HepG2 (cell line): ENCODE measurements at regions not wholly inside any gene's neighbourhood (a gene's known extent, or its start where the extent isn't known, plus 50 kb on each side); places are given as distances from the start of the nearest gene placed in this dataset.

ENCODE experiments used
- ARNT2 ChIP-seq: sonication (generic); formaldehyde crosslinking; IDR thresholded peaks from 2 replicates; pipeline ENCODE4 v1.8.0; 2022; ENCODE audit warnings: mild to moderate bottlenecking, low read depth, missing genetic modification reagents, moderate library complexity
- FOXA3 ChIP-seq: IDR thresholded peaks from 2 replicates; pipeline ENCODE4 v1.6.1; 2016; ENCODE audit warnings: missing genetic modification reagents, missing compliant biosample characterization
- GTF2F1 ChIP-seq: fragments of 150-350 bp; IDR thresholded peaks from 2 replicates; pipeline ENCODE4 v1.6.1; 2014; ENCODE audit warnings: low read length
- MBNL3 ChIP-seq: fragments of 250-450 bp; sonication (Bioruptor Pico); conservative IDR thresholded peaks from 2 replicates; pipeline ENCODE4 v1.8.0; 2022; ENCODE audit warnings: mild to moderate bottlenecking, inconsistent platforms
- NFATC3 ChIP-seq: sonication (generic); formaldehyde crosslinking; IDR thresholded peaks from 2 replicates; pipeline ENCODE4 v1.5.1; 2020; ENCODE audit warnings: mild to moderate bottlenecking, missing genetic modification reagents
- SMC3 ChIP-seq: IDR thresholded peaks from 2 replicates; pipeline ENCODE4 v1.6.1; 2011; ENCODE audit warnings: low read length, improper control_type of control experiment
- YY1 ChIP-seq: IDR thresholded peaks from 2 replicates; pipeline ENCODE4 v1.6.1; 2011; ENCODE audit warnings: low read length, low read depth, moderate library complexity, mild to moderate bottlenecking; ENCODE audit not compliant: insufficient read depth, insufficient replicate concordance
- ZKSCAN8 ChIP-seq: IDR thresholded peaks from 2 replicates; pipeline ENCODE4 v1.6.1; 2016; ENCODE audit warnings: borderline replicate concordance, missing genetic modification reagents, missing compliant biosample characterization
- ZNF180 ChIP-seq: sonication (generic); formaldehyde crosslinking; IDR thresholded peaks from 2 replicates; pipeline ENCODE4 v1.4.0; 2020; ENCODE audit warnings: low read depth, missing genetic modification reagents, borderline replicate concordance
- ZNF232 ChIP-seq: sonication (generic); formaldehyde crosslinking; IDR thresholded peaks from 2 replicates; pipeline ENCODE4 v1.4.0; 2020; ENCODE audit warnings: missing genetic modification reagents, borderline replicate concordance
- ZNF281 ChIP-seq: sonication (generic); formaldehyde crosslinking; IDR thresholded peaks from 2 replicates; pipeline ENCODE4 v1.4.0; 2020; ENCODE audit warnings: missing genetic modification reagents, borderline replicate concordance
- ZNF572 ChIP-seq: sonication (generic); formaldehyde crosslinking; IDR thresholded peaks from 2 replicates; pipeline ENCODE4 v1.5.1; 2020; ENCODE audit warnings: mild to moderate bottlenecking, missing genetic modification reagents
- TF ChIP-seq, protein P1 (sequence below): sonication (generic); formaldehyde crosslinking; IDR thresholded peaks from 2 replicates; pipeline ENCODE4 v1.5.0; 2020; ENCODE audit warnings: mild to moderate bottlenecking, missing genetic modification reagents, moderate library complexity
- TF ChIP-seq, protein P2 (sequence below): fragments of 450-650 bp; IDR thresholded peaks from 2 replicates; pipeline ENCODE4 v1.6.1; 2016

DNA sequence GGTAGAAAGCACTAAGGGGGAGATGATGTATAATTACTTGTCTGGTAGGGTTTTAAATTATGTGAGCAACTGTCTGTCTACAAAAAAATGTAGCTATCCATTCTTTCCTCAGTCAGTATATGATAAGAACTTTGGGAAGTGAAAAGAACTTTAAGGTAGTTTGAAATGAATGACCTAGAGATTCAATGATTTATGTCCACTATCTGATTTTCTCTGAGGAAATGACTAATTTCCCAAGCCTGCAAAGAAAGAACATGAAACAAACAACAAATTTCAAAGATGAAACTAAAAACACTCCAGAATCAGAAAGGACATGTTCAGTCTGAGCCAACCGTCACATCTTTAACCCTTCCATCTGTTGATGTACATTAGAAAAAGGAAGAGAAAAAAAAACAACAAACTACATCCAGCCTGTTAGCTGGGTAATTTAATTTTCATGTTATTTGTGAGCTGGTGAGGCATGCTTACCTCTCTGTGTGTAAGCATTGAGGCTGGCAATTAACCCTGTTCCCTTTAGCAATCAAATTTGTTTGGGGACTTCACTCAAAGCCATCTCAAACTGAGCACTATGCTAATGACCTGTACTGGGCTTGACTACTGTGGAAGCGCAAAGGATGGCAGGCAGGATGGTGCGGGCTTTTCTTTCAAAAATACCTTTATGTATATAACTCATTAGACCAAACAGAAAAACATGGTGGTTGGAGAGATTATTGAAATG, 220.1 kb downstream of the TUSC7 start:
- no peak for TF ChIP-seq MBNL3 (CRISPR knock-in tag)
- no peak for TF ChIP-seq YY1
- TF ChIP-seq GTF2F1, result no peak
- TF ChIP-seq, protein P1, sequence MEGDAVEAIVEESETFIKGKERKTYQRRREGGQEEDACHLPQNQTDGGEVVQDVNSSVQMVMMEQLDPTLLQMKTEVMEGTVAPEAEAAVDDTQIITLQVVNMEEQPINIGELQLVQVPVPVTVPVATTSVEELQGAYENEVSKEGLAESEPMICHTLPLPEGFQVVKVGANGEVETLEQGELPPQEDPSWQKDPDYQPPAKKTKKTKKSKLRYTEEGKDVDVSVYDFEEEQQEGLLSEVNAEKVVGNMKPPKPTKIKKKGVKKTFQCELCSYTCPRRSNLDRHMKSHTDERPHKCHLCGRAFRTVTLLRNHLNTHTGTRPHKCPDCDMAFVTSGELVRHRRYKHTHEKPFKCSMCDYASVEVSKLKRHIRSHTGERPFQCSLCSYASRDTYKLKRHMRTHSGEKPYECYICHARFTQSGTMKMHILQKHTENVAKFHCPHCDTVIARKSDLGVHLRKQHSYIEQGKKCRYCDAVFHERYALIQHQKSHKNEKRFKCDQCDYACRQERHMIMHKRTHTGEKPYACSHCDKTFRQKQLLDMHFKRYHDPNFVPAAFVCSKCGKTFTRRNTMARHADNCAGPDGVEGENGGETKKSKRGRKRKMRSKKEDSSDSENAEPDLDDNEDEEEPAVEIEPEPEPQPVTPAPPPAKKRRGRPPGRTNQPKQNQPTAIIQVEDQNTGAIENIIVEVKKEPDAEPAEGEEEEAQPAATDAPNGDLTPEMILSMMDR, result no peak
- no peak for TF ChIP-seq NFATC3 (CRISPR knock-in tag)
- TF ChIP-seq ZKSCAN8 (CRISPR knock-in tag), result no peak
- TF ChIP-seq, protein P2, sequence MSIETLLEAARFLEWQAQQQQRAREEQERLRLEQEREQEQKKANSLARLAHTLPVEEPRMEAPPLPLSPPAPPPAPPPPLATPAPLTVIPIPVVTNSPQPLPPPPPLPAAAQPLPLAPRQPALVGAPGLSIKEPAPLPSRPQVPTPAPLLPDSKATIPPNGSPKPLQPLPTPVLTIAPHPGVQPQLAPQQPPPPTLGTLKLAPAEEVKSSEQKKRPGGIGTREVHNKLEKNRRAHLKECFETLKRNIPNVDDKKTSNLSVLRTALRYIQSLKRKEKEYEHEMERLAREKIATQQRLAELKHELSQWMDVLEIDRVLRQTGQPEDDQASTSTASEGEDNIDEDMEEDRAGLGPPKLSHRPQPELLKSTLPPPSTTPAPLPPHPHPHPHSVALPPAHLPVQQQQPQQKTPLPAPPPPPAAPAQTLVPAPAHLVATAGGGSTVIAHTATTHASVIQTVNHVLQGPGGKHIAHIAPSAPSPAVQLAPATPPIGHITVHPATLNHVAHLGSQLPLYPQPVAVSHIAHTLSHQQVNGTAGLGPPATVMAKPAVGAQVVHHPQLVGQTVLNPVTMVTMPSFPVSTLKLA, result no peak
- no peak for TF ChIP-seq ARNT2 (CRISPR knock-in tag)
- no peak for TF ChIP-seq SMC3
- no peak for TF ChIP-seq ZNF232 (CRISPR knock-in tag)
- no peak for TF ChIP-seq FOXA3 (CRISPR knock-in tag)
- no peak for TF ChIP-seq ZNF180 (CRISPR knock-in tag)
- TF ChIP-seq ZNF572 (CRISPR knock-in tag), result no peak
- no peak for TF ChIP-seq ZNF281 (CRISPR knock-in tag)
